Heart left ventricle (tissue), 16 donors: ENCODE measurements at regions not wholly inside any gene's neighbourhood (a gene's known extent, or its start where the extent isn't known, plus 50 kb on each side); places are given as distances from the start of the nearest gene placed in this dataset.

Experiments
- ATAC-seq, 4 donors: fragments of 200-7000 bp; cut with Tn5 transposase; one replicate each; pipeline ENCODE4 v1.9.1; 2020 to 2022; ENCODE audit warnings: moderate library complexity in 4 of 4, mild to moderate bottlenecking in 3 of 4, moderate number of reproducible peaks in 1 of 4
- DNase-seq, 5 donors: peaks; one replicate each; pipeline ENCODE4 v3.0.0-alpha.2; 2020
- H3K27ac ChIP-seq, 12 donors: fragments of 200-600 bp; sonication (generic) in 4 of 12; one replicate each; pipeline versions ENCODE4 v1.5.0 to v1.8.0; 2016 to 2022; ENCODE audit warnings: mild to moderate bottlenecking in 2 of 12
- H3K27me3 ChIP-seq, 9 donors: fragments of 200-600 bp; sonication (generic) in 2 of 9; one replicate each; pipeline versions ENCODE4 v1.5.1 to v1.8.0; 2016 to 2022; ENCODE audit warnings: mild to moderate bottlenecking in 3 of 9
- H3K36me3 ChIP-seq, 9 donors: fragments of 200-600 bp; sonication (generic) in 2 of 9; one replicate each; pipeline versions ENCODE4 v1.5.0 to v1.8.0; 2018 to 2022; ENCODE audit warnings: mild to moderate bottlenecking in 2 of 9
- H3K4me1 ChIP-seq, 12 donors: fragments of 200-600 bp; sonication (generic) in 4 of 12; one replicate each; pipeline versions ENCODE4 v1.5.0 to v1.8.0; 2016 to 2022; ENCODE audit warnings: mild to moderate bottlenecking in 3 of 12
- H3K4me3 ChIP-seq, 12 donors: fragments of 200-600 bp; sonication (generic) in 4 of 12; one replicate each; pipeline versions ENCODE4 v1.5.0 to v1.8.0; 2017 to 2022; ENCODE audit warnings: mild to moderate bottlenecking in 9 of 12, moderate library complexity in 4 of 12
- H3K9me3 ChIP-seq, 12 donors: fragments of 200-600 bp; sonication (generic) in 4 of 12; one replicate each; pipeline versions ENCODE4 v1.5.0 to v1.8.0; 2016 to 2022; ENCODE audit warnings: mild to moderate bottlenecking in 1 of 12
- CTCF ChIP-seq, 12 donors: fragments of 200-600 bp; sonication (generic) in 4 of 12; IDR thresholded peaks; one replicate each; pipeline versions ENCODE4 v1.5.0 to v1.8.0; 2018 to 2022; ENCODE audit warnings: antibody characterized with exemption in 12 of 12, mild to moderate bottlenecking in 5 of 12
- POLR2A ChIP-seq, 2 donors: fragments of 450-650 bp; IDR thresholded peaks; one replicate each; pipeline ENCODE4 v1.6.1; 2017; ENCODE audit warnings: antibody characterized with exemption in 2 of 2, mild to moderate bottlenecking in 2 of 2, moderate library complexity in 2 of 2
- WGBS, 4 donors: extraction: QIAGEN DNeasy Blood & Tissue Kit in 2 of 4; methylation state at CpG; one replicate each; pipeline versions ENCODE4 v1.1.5 to v1.1.7; 2013 to 2018; 5-methylcytosine and 5-hydroxymethylcytosine counted together
- intact Hi-C, 10 donors: fragments of 100-400 bp; cut with DNase I; formaldehyde crosslinking; loops; one replicate each; pipeline versions ENCODE4 v1.11.1 to v1.14.2; 2022
- donor health status: ischemic (EF 13 %, LVEDD 7.1; RV severe dilation, severe dysfunction).
- donor health status: healthy with polysubstance abuse.
- donor health status: DM: no; HTN: yes; CAD: no.
- donor health status: DM: no; HTN: no; CAD: no.
- donor health status: ischemic (EF 25% LVEDD 6.9; RV normal size, moderate dysfunction).
- donor health status: ischemic (EF 25% LVEDD 5.7; RV mildly dilated, moderate dysfunction).
- donor health status: healthy.
- donor health status: DM: yes; HTN: yes; CAD: no.
- donor health status: ischemic (EF 35%, LVEDD 5.7; RV mildly dilated, moderate dysfunction).
- donor health status: nonischemic (EF 11% LVEDD 7.7; RV severe dilation, severe dysfunction).
- donor health status: DM: yes; HTN: yes; CAD: no.
- donor health status: PGD.
- donor health status: ischemic (EF 29% LVEDD 5.4; RV normal size, mild dysfunction).
- donor health status: nonischemic (EF 23%, LVEDD 6.1; RV moderate dilation, normal function).

DNA sequence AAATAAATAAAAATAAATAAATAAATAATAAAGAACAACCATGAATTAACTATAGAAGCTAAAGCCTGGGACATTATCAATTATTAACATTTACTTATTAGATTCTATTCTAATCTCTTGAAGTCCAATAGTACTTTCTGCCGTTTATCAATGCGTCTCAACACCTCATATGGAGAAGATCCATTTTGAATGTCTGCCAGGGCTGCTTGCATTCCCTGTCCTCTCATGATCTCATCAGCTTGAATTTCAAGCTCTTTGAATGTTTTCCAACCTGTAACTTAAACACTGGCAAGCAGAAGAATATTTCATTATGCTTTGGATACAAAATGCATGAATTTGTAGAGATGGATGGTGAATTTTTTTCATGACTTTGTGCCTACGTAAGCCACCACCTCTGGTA lies 191.9 kb upstream of the ANKFN1 start:
- no peak overlapping the region for H3K27ac ChIP-seq
- WGBS, 4 donors = 74 to 91% (median 83%) methylated on average over 3 of the region's 3 CpGs
- H3K4me3 ChIP-seq = no peak overlapping the region
- H3K9me3 ChIP-seq = no peaks in the 10 kb centered on the region
- no peak for TF ChIP-seq CTCF (IDR thresholded peaks at IDR 0.05)
- no peak for TF ChIP-seq POLR2A (IDR thresholded peaks at IDR 0.05)
- H3K4me1 ChIP-seq = no peaks in the 10 kb centered on the region
- no peaks in the 10 kb centered on the region for H3K27me3 ChIP-seq
- ATAC-seq (no peak), DNase-seq (no peak)
- no peaks in the 10 kb centered on the region for H3K36me3 ChIP-seq
- intact Hi-C loops = no loop called here

GRCh38 chr17:55962951-55963401 lies 190.3 kb upstream of the ANKFN1 start:
- WGBS, 4 donors = 31 to 47% (median 36%) methylated on average over 6 of the region's 6 CpGs

GRCh38 chr17:55964191-55964590 lies 189.1 kb upstream of the ANKFN1 start:
- no peaks in the 10 kb centered on the region for H3K9me3 ChIP-seq
- H3K4me3 ChIP-seq = no peak overlapping the region
- 91 to 96% (median 94%) methylated on average over 5 of the region's 5 CpGs for WGBS, 4 donors
- no peaks in the 10 kb centered on the region for H3K36me3 ChIP-seq
- no peak overlapping the region for H3K27ac ChIP-seq
- ATAC-seq (no peak), DNase-seq (no peak)
- no peaks in the 10 kb centered on the region for H3K27me3 ChIP-seq
- TF ChIP-seq CTCF (IDR thresholded peaks at IDR 0.05) (no peak), POLR2A (IDR thresholded peaks at IDR 0.05) (no peak)
- no peaks in the 10 kb centered on the region for H3K4me1 ChIP-seq
- intact Hi-C loops = no loop called here

More at GRCh38 chr17:55962951-55963401, 190.3 kb upstream of the ANKFN1 start:
- H3K27me3 ChIP-seq = no peaks in the 10 kb centered on the region
- H3K9me3 ChIP-seq = no peaks in the 10 kb centered on the region
- ATAC-seq (peak in 1 of 4 donors; percentile 42), DNase-seq (peak in 2 of 5 donors; percentile 24 to 71)
- intact Hi-C loops = no loop called here
- no peak overlapping the region for H3K27ac ChIP-seq
- TF ChIP-seq CTCF (IDR thresholded peaks at IDR 0.05) (no peak), POLR2A (IDR thresholded peaks at IDR 0.05) (no peak)
- H3K4me3 ChIP-seq = no peak overlapping the region
- no peaks in the 10 kb centered on the region for H3K4me1 ChIP-seq
- H3K36me3 ChIP-seq = no peaks in the 10 kb centered on the region

DNA sequence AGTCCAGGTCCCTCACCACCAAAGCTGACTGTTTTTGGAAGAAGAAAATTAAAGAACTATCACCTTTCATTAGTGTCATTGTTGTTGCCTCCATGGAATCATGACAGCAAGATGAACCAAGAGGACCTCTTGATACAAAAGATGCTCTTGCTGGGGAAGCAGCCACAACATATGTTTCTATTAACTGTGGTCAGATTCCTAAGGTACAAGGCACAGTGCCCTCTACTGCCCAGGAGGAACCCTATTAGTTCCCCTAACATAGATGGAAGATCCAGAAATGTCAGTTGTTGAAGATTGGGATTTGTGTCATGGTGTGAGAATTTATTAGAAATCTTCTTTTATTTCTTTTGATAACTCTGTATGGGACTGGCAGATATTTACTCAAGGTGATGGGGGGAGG lies 188.2 kb upstream of the ANKFN1 start:
- no peaks in the 10 kb centered on the region for H3K4me1 ChIP-seq
- no peaks in the 10 kb centered on the region for H3K36me3 ChIP-seq
- no peak overlapping the region for H3K27ac ChIP-seq
- intact Hi-C loops = no loop called here
- no peak for TF ChIP-seq CTCF (IDR thresholded peaks at IDR 0.05)
- TF ChIP-seq POLR2A (IDR thresholded peaks at IDR 0.05) = no peak
- H3K4me3 ChIP-seq = no peak overlapping the region
- H3K27me3 ChIP-seq = no peaks in the 10 kb centered on the region
- ATAC-seq (no peak), DNase-seq (no peak)
- no peaks in the 10 kb centered on the region for H3K9me3 ChIP-seq
